ENCODE measurements at regions not wholly inside any gene's neighbourhood (a gene's known extent, or its start where the extent isn't known, plus 50 kb on each side); places are given as distances from the start of the nearest gene placed in this dataset.

GRCh38 chr5:61230492-61230891 lies 68.2 kb upstream of the SMIM15 start:
- TF ChIP-seq CTCF (IDR thresholded peaks at IDR 0.05) (no peak), ZFX (IDR thresholded peaks at IDR 0.05; ENCODE audit: borderline replicate concordance) (no peak)

Data from 22Rv1 (cell line).